Osteoblast (primary cell): ENCODE measurements at regions not wholly inside any gene's neighbourhood (a gene's known extent, or its start where the extent isn't known, plus 50 kb on each side); places are given as distances from the start of the nearest gene placed in this dataset.

ENCODE experiments used
- DNase-seq: peaks from one replicate; pipeline ENCODE4 v3.0.0; 2011; ENCODE audit warnings: low spot score, mixed read lengths; ENCODE audit not compliant: insufficient read length; ENCODE audit errors: missing footprints
- H2AFZ ChIP-seq: 2 replicates; pipeline ENCODE4 v1.6.0; 2011; ENCODE audit warnings: mild to moderate bottlenecking, low read length
- H3K27ac ChIP-seq: 2 replicates; pipeline ENCODE4 v1.5.1; 2011; ENCODE audit warnings: mild to moderate bottlenecking, low read depth, low read length, moderate library complexity
- H3K27me3 ChIP-seq: 2 replicates; pipeline ENCODE4 v1.6.0; 2012; ENCODE audit warnings: mild to moderate bottlenecking, control low read depth, inconsistent platforms, low read length, moderate library complexity; ENCODE audit not compliant: insufficient read depth
- H3K36me3 ChIP-seq: 2 replicates; pipeline ENCODE4 v1.5.1; 2011; ENCODE audit warnings: mild to moderate bottlenecking, low read length, control low read depth, moderate library complexity; ENCODE audit not compliant: insufficient read depth
- H3K4me1 ChIP-seq: 2 replicates; pipeline ENCODE4 v1.5.1; 2011; ENCODE audit warnings: mild to moderate bottlenecking, low read length, control low read depth, moderate library complexity; ENCODE audit not compliant: insufficient read depth
- H3K4me2 ChIP-seq: 2 replicates; pipeline ENCODE4 v1.6.0; 2011; ENCODE audit warnings: mild to moderate bottlenecking, low read length; ENCODE audit not compliant: insufficient read depth
- H3K4me3 ChIP-seq: fragments of 200-600 bp; sonication (generic); 3 replicates; pipeline ENCODE4 v1.5.1; 2012; ENCODE audit warnings: mild to moderate bottlenecking, low read length, inconsistent platforms; ENCODE audit not compliant: insufficient read depth
- H3K79me2 ChIP-seq: 2 replicates; pipeline ENCODE4 v1.6.0; 2012; ENCODE audit warnings: mild to moderate bottlenecking, low read length, control low read depth, inconsistent platforms; ENCODE audit not compliant: insufficient read depth
- H3K9me3 ChIP-seq: 2 replicates; pipeline ENCODE4 v1.5.1; 2011; ENCODE audit warnings: low read depth, low read length, control low read depth
- H4K20me1 ChIP-seq: 2 replicates; pipeline ENCODE4 v1.6.0; 2012; ENCODE audit warnings: mild to moderate bottlenecking, low read length, control low read depth; ENCODE audit not compliant: insufficient read depth
- TF ChIP-seq, protein P1 (sequence below): IDR thresholded peaks from 2 replicates; pipeline ENCODE4 v1.5.1; 2011; ENCODE audit warnings: mild to moderate bottlenecking, low read depth, low read length, moderate library complexity; ENCODE audit errors: extremely low read depth

- TF ChIP-seq, protein P1, sequence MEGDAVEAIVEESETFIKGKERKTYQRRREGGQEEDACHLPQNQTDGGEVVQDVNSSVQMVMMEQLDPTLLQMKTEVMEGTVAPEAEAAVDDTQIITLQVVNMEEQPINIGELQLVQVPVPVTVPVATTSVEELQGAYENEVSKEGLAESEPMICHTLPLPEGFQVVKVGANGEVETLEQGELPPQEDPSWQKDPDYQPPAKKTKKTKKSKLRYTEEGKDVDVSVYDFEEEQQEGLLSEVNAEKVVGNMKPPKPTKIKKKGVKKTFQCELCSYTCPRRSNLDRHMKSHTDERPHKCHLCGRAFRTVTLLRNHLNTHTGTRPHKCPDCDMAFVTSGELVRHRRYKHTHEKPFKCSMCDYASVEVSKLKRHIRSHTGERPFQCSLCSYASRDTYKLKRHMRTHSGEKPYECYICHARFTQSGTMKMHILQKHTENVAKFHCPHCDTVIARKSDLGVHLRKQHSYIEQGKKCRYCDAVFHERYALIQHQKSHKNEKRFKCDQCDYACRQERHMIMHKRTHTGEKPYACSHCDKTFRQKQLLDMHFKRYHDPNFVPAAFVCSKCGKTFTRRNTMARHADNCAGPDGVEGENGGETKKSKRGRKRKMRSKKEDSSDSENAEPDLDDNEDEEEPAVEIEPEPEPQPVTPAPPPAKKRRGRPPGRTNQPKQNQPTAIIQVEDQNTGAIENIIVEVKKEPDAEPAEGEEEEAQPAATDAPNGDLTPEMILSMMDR: no peak
- no peaks in the 10 kb centered on the region for H3K27me3 ChIP-seq
- DNase-seq: no peak
These were observed 784.1 kb downstream of the PCDH18 start for GRCh38 chr4:136748165-136748564.

DNA sequence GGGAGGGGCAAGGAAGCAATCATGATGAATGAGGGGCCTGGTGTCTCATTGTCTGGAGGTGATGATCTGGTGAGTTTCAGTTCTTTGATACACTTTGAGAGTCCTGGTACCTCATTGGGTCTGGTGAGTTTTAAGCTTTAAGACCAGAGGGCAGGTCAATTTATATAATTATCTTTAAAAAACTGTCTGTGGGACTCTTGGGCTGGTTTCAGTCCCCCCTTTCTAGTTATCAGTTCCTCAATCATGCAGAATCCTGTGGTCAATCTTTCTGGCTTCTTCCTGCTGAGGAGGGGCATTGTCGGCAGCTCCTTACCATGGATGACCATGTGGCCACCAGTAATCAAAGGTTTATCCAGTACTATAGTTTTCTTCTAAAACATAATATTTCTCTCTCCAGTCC, 789.1 kb downstream of the PCDH18 start:
- Histone ChIP-seq H4K20me1 (no peaks in the 10 kb centered on the region), H3K4me2 (no peak overlapping the region)
- TF ChIP-seq, protein P1: no peak

More at GRCh38 chr4:136748165-136748564, 784.1 kb downstream of the PCDH18 start:
- Histone ChIP-seq H4K20me1 (no peaks in the 10 kb centered on the region), H3K4me1 (no peaks in the 10 kb centered on the region), H2AFZ (no peak overlapping the region), H3K27ac (no peak overlapping the region), H3K36me3 (no peaks in the 10 kb centered on the region), H3K4me2 (no peak overlapping the region), H3K79me2 (no peaks in the 10 kb centered on the region), H3K4me3 (no peak overlapping the region), H3K9me3 (no peaks in the 10 kb centered on the region)

GRCh38 chr4:136742333-136742732, 790.0 kb downstream of the PCDH18 start:
- H4K20me1 ChIP-seq: no peaks in the 10 kb centered on the region
- peak overlapping the region; percentile 39 for H2AFZ ChIP-seq
- TF ChIP-seq, protein P1: no peak
- DNase-seq: no peak
- no peaks in the 10 kb centered on the region for H3K27me3 ChIP-seq
- peaks cover 4% of the 10 kb centered on the region for H3K4me1 ChIP-seq
- H3K27ac ChIP-seq: no peak overlapping the region
- H3K4me2 ChIP-seq: peak overlapping the region; percentile 24
- no peaks in the 10 kb centered on the region for H3K79me2 ChIP-seq
- no peaks in the 10 kb centered on the region for H3K36me3 ChIP-seq
- no peak overlapping the region for H3K4me3 ChIP-seq
- no peaks in the 10 kb centered on the region for H3K9me3 ChIP-seq

More for the DNA sequence above, 789.1 kb downstream of the PCDH18 start:
- H3K27me3 ChIP-seq: no peaks in the 10 kb centered on the region
- no peaks in the 10 kb centered on the region for H3K79me2 ChIP-seq
- H2AFZ ChIP-seq: no peak overlapping the region
- H3K4me3 ChIP-seq: no peak overlapping the region
- H3K4me1 ChIP-seq: peaks cover 4% of the 10 kb centered on the region
- no peaks in the 10 kb centered on the region for H3K36me3 ChIP-seq
- no peak for DNase-seq
- H3K9me3 ChIP-seq: no peaks in the 10 kb centered on the region
- no peak overlapping the region for H3K27ac ChIP-seq

GRCh38 chr4:136741468-136741867, 790.8 kb downstream of the PCDH18 start:
- H3K27ac ChIP-seq: no peak overlapping the region
- no peak for DNase-seq
- no peaks in the 10 kb centered on the region for H3K9me3 ChIP-seq
- H3K4me3 ChIP-seq: no peak overlapping the region
- TF ChIP-seq, protein P1: no peak
- no peaks in the 10 kb centered on the region for H3K79me2 ChIP-seq
- H4K20me1 ChIP-seq: no peaks in the 10 kb centered on the region
- no peaks in the 10 kb centered on the region for H3K36me3 ChIP-seq
- H3K27me3 ChIP-seq: no peaks in the 10 kb centered on the region
- peaks cover 4% of the 10 kb centered on the region for H3K4me1 ChIP-seq
- H2AFZ ChIP-seq: no peak overlapping the region
- no peak overlapping the region for H3K4me2 ChIP-seq
